H1 (cell line): ENCODE measurements at regions not wholly inside any gene's neighbourhood (a gene's known extent, or its start where the extent isn't known, plus 50 kb on each side); places are given as distances from the start of the nearest gene placed in this dataset.

ENCODE experiments used
- CTCF ChIA-PET: fragments of 300-600 bp; sonication (Branson Sonifier 250); formaldehyde crosslinking; loops from one replicate; lab custom pipeline; 2021; ENCODE audit not compliant: partially characterized antibody; lab: Charles Lee
- POLR2A ChIA-PET: fragments of 300-600 bp; sonication (Branson Sonifier 250); formaldehyde crosslinking; loops from one replicate; lab custom pipeline; 2021; ENCODE audit warnings: inconsistent platforms; ENCODE audit not compliant: partially characterized antibody; lab: Charles Lee
- DNase-seq, 2 experiments: peaks; one replicate each; pipeline versions ENCODE4 v3.0.0 to v3.0.0-alpha.2; 2010 to 2022; ENCODE audit warnings: low spot score in 2 of 2, low read depth in 1 of 2, mixed read lengths in 1 of 2
- FAIRE-seq: peaks from 2 replicates; lab custom pipeline; 2011; peaks lifted over from hg19 to GRCh38; lab: Jason Lieb, UNC
- H2AFZ ChIP-seq: 2 replicates; pipeline ENCODE4 v1.8.1; 2012; ENCODE audit warnings: low read length, inconsistent platforms
- H2AK5ac ChIP-seq: 2 replicates; pipeline ENCODE4 v1.6.1; 2013; ENCODE audit warnings: low read depth, low read length
- H2BK120ac ChIP-seq: replicated peaks from 2 replicates; pipeline ENCODE3; 2013; ENCODE audit warnings: low read depth, low read length, inconsistent platforms
- H2BK12ac ChIP-seq: 2 replicates; pipeline ENCODE4 v1.6.1; 2013; ENCODE audit warnings: low read depth, low read length
- H2BK15ac ChIP-seq: 2 replicates; pipeline ENCODE4 v1.6.1; 2013; ENCODE audit warnings: low read length
- H2BK20ac ChIP-seq: 2 replicates; pipeline ENCODE4 v1.6.1; 2013; ENCODE audit warnings: low read length
- H2BK5ac ChIP-seq: 2 replicates; pipeline ENCODE4 v1.6.1; 2013; ENCODE audit warnings: low read depth, low read length
- H3K14ac ChIP-seq: 2 replicates; pipeline ENCODE4 v1.6.1; 2013; ENCODE audit warnings: inconsistent platforms; ENCODE audit not compliant: insufficient read length
- H3K18ac ChIP-seq: 2 replicates; pipeline ENCODE4 v1.6.1; 2013; ENCODE audit warnings: low read length; ENCODE audit errors: extremely low read depth
- H3K23ac ChIP-seq: 2 replicates; pipeline ENCODE4 v1.6.1; 2013; ENCODE audit warnings: inconsistent platforms; ENCODE audit not compliant: insufficient read length
- H3K23me2 ChIP-seq: 2 replicates; pipeline ENCODE4 v1.6.1; 2013; ENCODE audit warnings: low read depth, low read length
- H3K27ac ChIP-seq: 2 replicates; pipeline ENCODE4 v1.6.1; 2011; ENCODE audit warnings: low read depth, low read length, inconsistent platforms
- H3K27me3 ChIP-seq, 4 experiments: replicated peaks in 1 of 4; 1 replicate in 1 of 4; 2 replicates in 3 of 4; pipeline versions ENCODE4 v1.6.1 to v1.8.1; 2011 to 2013; ENCODE audit warnings: low read length in 3 of 4, mild to moderate bottlenecking in 3 of 4, inconsistent platforms in 2 of 4, mixed read lengths in 2 of 4, moderate library complexity in 1 of 4; ENCODE audit not compliant: control insufficient read depth in 3 of 4, insufficient read depth in 3 of 4; ENCODE audit errors: extremely low read depth in 1 of 4
- H3K36me3 ChIP-seq, 4 experiments: 2 replicates each; pipeline versions ENCODE4 v1.6.1 to v1.8.1; 2011 to 2013; ENCODE audit warnings: mild to moderate bottlenecking in 4 of 4, low read length in 3 of 4, moderate library complexity in 2 of 4, control low read depth in 1 of 4, inconsistent platforms in 1 of 4; ENCODE audit not compliant: insufficient read depth in 4 of 4, control insufficient read depth in 2 of 4
- H3K4ac ChIP-seq: replicated peaks from 2 replicates; pipeline ENCODE3; 2013; ENCODE audit warnings: low read length, low read depth, mixed read lengths, inconsistent platforms; ENCODE audit not compliant: insufficient read length
- H3K4me1 ChIP-seq, 4 experiments: replicated peaks in 1 of 4; 1 replicate in 1 of 4; 2 replicates in 3 of 4; pipeline versions ENCODE4 v1.6.1 to v1.8.1; 2011 to 2013; ENCODE audit warnings: low read length in 3 of 4, inconsistent platforms in 2 of 4, mixed read lengths in 1 of 4; ENCODE audit not compliant: insufficient read depth in 4 of 4, control insufficient read depth in 3 of 4
- H3K4me2 ChIP-seq, 2 experiments: 2 replicates each; pipeline versions ENCODE4 v1.6.1 to v1.8.1; 2011 to 2013; ENCODE audit warnings: low read depth in 2 of 2, low read length in 2 of 2, control low read depth in 1 of 2, inconsistent platforms in 1 of 2, mild to moderate bottlenecking in 1 of 2; ENCODE audit not compliant: insufficient read depth in 1 of 2
- H3K4me3 ChIP-seq, 4 experiments: fragments of 200-600, 300-600 bp in 1 of 4; sonication (generic), shearing (Covaris generic), sonication (Bioruptor Twin) in 1 of 4; 2 replicates each; pipeline versions ENCODE4 v1.5.1 to v1.8.1; 2011 to 2016; ENCODE audit warnings: low read length in 4 of 4, low read depth in 3 of 4, control low read depth in 2 of 4, inconsistent platforms in 2 of 4, mild to moderate bottlenecking in 2 of 4, mixed read lengths in 1 of 4, moderate library complexity in 1 of 4; ENCODE audit not compliant: insufficient read depth in 2 of 4; ENCODE audit errors: extremely low read depth in 1 of 4
- H3K56ac ChIP-seq: replicated peaks from 2 replicates; pipeline ENCODE3; 2013; ENCODE audit warnings: low read depth, mild to moderate bottlenecking, mixed read lengths, low read length, inconsistent platforms; ENCODE audit not compliant: insufficient read length
- H3K79me1 ChIP-seq: 2 replicates; pipeline ENCODE4 v1.6.1; 2013; ENCODE audit warnings: low read depth, low read length, control low read depth
- H3K79me2 ChIP-seq, 2 experiments: 2 replicates each; pipeline versions ENCODE4 v1.6.1 to v1.8.1; 2012 to 2013; ENCODE audit warnings: low read length in 2 of 2, mild to moderate bottlenecking in 2 of 2, inconsistent platforms in 1 of 2; ENCODE audit not compliant: insufficient read depth in 2 of 2, control insufficient read depth in 1 of 2
- H3K9ac ChIP-seq, 4 experiments: replicated peaks in 1 of 4; 1 replicate in 1 of 4; 2 replicates in 3 of 4; pipeline versions ENCODE4 v1.6.1 to v1.8.1; 2011 to 2013; ENCODE audit warnings: low read depth in 3 of 4, low read length in 3 of 4, control low read depth in 2 of 4, mild to moderate bottlenecking in 2 of 4, moderate library complexity in 2 of 4, inconsistent platforms in 1 of 4; ENCODE audit errors: extremely low read depth in 1 of 4
- H3K9me3 ChIP-seq, 2 experiments: 2 replicates each; pipeline versions ENCODE4 v1.6.1 to v1.8.1; 2012 to 2013; ENCODE audit warnings: mild to moderate bottlenecking in 2 of 2, moderate library complexity in 2 of 2, control low read depth in 1 of 2, inconsistent platforms in 1 of 2, low read depth in 1 of 2, low read length in 1 of 2, mixed read lengths in 1 of 2; ENCODE audit not compliant: insufficient read depth in 2 of 2
- H4K20me1 ChIP-seq, 2 experiments: replicated peaks in 1 of 2; 2 replicates each; pipeline versions ENCODE3 to v1.8.1; 2011 to 2013; ENCODE audit warnings: inconsistent platforms in 2 of 2, low read length in 2 of 2, mild to moderate bottlenecking in 1 of 2; ENCODE audit not compliant: insufficient read depth in 2 of 2, control insufficient read depth in 1 of 2
- H4K5ac ChIP-seq: 2 replicates; pipeline ENCODE4 v1.6.1; 2013; ENCODE audit warnings: low read length, low read depth, mixed read lengths, inconsistent platforms; ENCODE audit not compliant: insufficient read length
- H4K8ac ChIP-seq: 2 replicates; pipeline ENCODE4 v1.8.0; 2013; ENCODE audit warnings: mild to moderate bottlenecking, moderate library complexity, low read length, inconsistent platforms; ENCODE audit not compliant: insufficient read depth; ENCODE audit errors: extremely low read depth
- H4K91ac ChIP-seq: replicated peaks from 2 replicates; pipeline ENCODE3; 2013; ENCODE audit warnings: low read length, mixed read lengths, inconsistent platforms; ENCODE audit not compliant: insufficient read length
- KDM4A ChIP-seq: IDR thresholded peaks from one replicate; pipeline ENCODE4 v1.7.1; 2012; ENCODE audit warnings: low read depth, mild to moderate bottlenecking, moderate library complexity, low read length, inconsistent platforms; ENCODE audit not compliant: severe bottlenecking
- SUZ12 ChIP-seq: fragments of 200-600 bp; sonication (generic); IDR thresholded peaks from 2 replicates; pipeline ENCODE4 v1.6.1; 2012; ENCODE audit warnings: mild to moderate bottlenecking, inconsistent platforms, low read length, moderate library complexity, mixed read lengths
- WGBS, 2 experiments: shearing (Covaris generic) in 1 of 2; methylation state at CpG; one replicate each; pipeline versions ENCODE4 v1.1.6 to v1.1.7; 2013 to 2015; ENCODE audit warnings: low lambda C conversion rate in 2 of 2, mixed read lengths in 2 of 2, inconsistent platforms in 1 of 2, low coverage in 1 of 2, missing lambda C conversion rate in 1 of 2; ENCODE audit not compliant: insufficient replicate concordance in 2 of 2, insufficient coverage in 1 of 2, insufficient read length in 1 of 2; ENCODE audit errors: extremely low coverage in 1 of 2, missing lambda C conversion rate in 1 of 2; 5-methylcytosine and 5-hydroxymethylcytosine counted together

GRCh38 chr17:33889040-33889439, 366.0 kb upstream of the CCL2 start:
- H3K18ac ChIP-seq = no peak overlapping the region
- 89% methylated on average over 2 of the region's 2 CpGs; no CpG with 5 or more reads in 1 of the 2 experiments for WGBS, 2 experiments
- H2AK5ac ChIP-seq = no peak overlapping the region
- no peak overlapping the region for H3K14ac ChIP-seq
- CTCF ChIA-PET = interaction anchor here (0.8 to 0.9 kb wide), 2 partner anchors 56 to 138 kb away, joined by 3 read pairs; no protein-coding TSS in a partner anchor
- no peaks in the 10 kb centered on the region for H3K36me3 ChIP-seq
- H2BK120ac ChIP-seq = no peak overlapping the region
- no peak overlapping the region for H3K4me3 ChIP-seq
- no peaks in the 10 kb centered on the region for H4K20me1 ChIP-seq
- no peak overlapping the region for H4K5ac ChIP-seq
- H3K27me3 ChIP-seq = no peaks in the 10 kb centered on the region
- H2BK12ac ChIP-seq = no peak overlapping the region
- no peak overlapping the region for H2BK5ac ChIP-seq
- no peak overlapping the region for H3K23ac ChIP-seq
- POLR2A ChIA-PET = no interaction called here
- H3K79me2 ChIP-seq = no peaks in the 10 kb centered on the region
- no peaks in the 10 kb centered on the region for H3K79me1 ChIP-seq
- H3K56ac ChIP-seq = no peak overlapping the region
- TF ChIP-seq SUZ12 = no peak
- TF ChIP-seq KDM4A = no peak
- TF ChIP-seq, all 59 proteins: peak for 0
- DNase-seq (no peak), FAIRE-seq (no peak)
- H4K8ac ChIP-seq = no peak overlapping the region
- no peak overlapping the region for H2BK15ac ChIP-seq
- H2AFZ ChIP-seq = no peak overlapping the region
- no peaks in the 10 kb centered on the region for H3K4me1 ChIP-seq
- H3K9ac ChIP-seq = no peak overlapping the region
- no peak overlapping the region for H3K27ac ChIP-seq
- no peaks in the 10 kb centered on the region for H3K23me2 ChIP-seq
- no peak overlapping the region for H4K91ac ChIP-seq
- no peaks in the 10 kb centered on the region for H3K9me3 ChIP-seq
- no peak overlapping the region for H2BK20ac ChIP-seq
- no peak overlapping the region for H3K4ac ChIP-seq
- no peak overlapping the region for H3K4me2 ChIP-seq
